Activated naive CD4-positive, alpha-beta T cell treated with anti-CD3 and anti-CD28 coated beads, Interleukin-2, amount 10 ng/mL, durations not matched to agents 7 days and 5 days (primary cell): ENCODE measurements at regions not wholly inside any gene's neighbourhood (a gene's known extent, or its start where the extent isn't known, plus 50 kb on each side); places are given as distances from the start of the nearest gene placed in this dataset.

ENCODE experiments used
- CTCF ChIA-PET: fragments of 350-600 bp; sonication (Branson Sonifier 250); formaldehyde crosslinking; loops from one replicate; lab custom pipeline; 2021; ENCODE audit warnings: antibody characterized with exemption; lab: Charles Lee
- DNase-seq: peaks from one replicate; pipeline ENCODE4 v3.0.0-alpha.2; 2020
- H3K27ac Mint-ChIP-seq: one replicate; pipeline ENCODE4 v1.8.0; 2021; ENCODE audit warnings: mild to moderate bottlenecking, moderate library complexity, mixed read lengths
- H3K27me3 Mint-ChIP-seq: one replicate; pipeline ENCODE4 v1.8.0; 2021; ENCODE audit warnings: mild to moderate bottlenecking, mixed read lengths
- H3K36me3 Mint-ChIP-seq: one replicate; pipeline ENCODE4 v1.8.0; 2021; ENCODE audit warnings: mixed read lengths
- H3K4me1 Mint-ChIP-seq: one replicate; pipeline ENCODE4 v1.8.0; 2021; ENCODE audit warnings: mixed read lengths
- H3K4me3 Mint-ChIP-seq: one replicate; pipeline ENCODE4 v1.8.0; 2021; ENCODE audit warnings: mild to moderate bottlenecking, moderate library complexity, mixed read lengths
- H3K9me3 Mint-ChIP-seq: one replicate; pipeline ENCODE4 v1.8.0; 2021; ENCODE audit warnings: mixed read lengths

DNA sequence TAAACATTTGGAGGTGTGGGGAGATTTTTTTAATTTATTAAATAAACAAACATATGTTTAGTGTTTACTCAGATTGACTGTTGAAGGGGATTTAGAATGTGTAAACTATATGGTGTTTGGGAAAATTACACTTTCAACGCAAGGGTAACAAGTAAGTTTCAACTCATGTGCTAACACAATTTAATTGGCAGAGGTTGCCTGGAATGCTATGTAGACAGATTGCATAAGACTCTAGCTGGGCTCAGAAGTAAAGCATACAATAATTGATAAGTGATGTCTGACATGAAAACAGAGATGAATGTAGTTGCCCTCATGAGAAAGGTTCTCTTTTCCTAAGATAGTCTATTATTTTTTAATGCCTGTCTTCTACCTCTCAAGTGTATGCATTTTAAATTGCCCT, 617.4 kb downstream of the KCTD16 start:
- no peaks in the 10 kb centered on the region for H3K4me1 Mint-ChIP-seq
- no peaks in the 10 kb centered on the region for H3K36me3 Mint-ChIP-seq
- no peaks in the 10 kb centered on the region for H3K27me3 Mint-ChIP-seq
- DNase-seq: no peak
- no peak overlapping the region for H3K4me3 Mint-ChIP-seq
- CTCF ChIA-PET: no interaction called here
- H3K27ac Mint-ChIP-seq: no peak overlapping the region
- peaks cover 9% of the 10 kb centered on the region for H3K9me3 Mint-ChIP-seq

GRCh38 chr5:144779368-144779767, 608.7 kb downstream of the KCTD16 start:
- DNase-seq: no peak
- Mint-ChIP-seq H3K27ac (no peak overlapping the region), H3K36me3 (no peaks in the 10 kb centered on the region), H3K4me1 (no peaks in the 10 kb centered on the region), H3K4me3 (no peak overlapping the region), H3K9me3 (peaks cover 12% of the 10 kb centered on the region), H3K27me3 (no peaks in the 10 kb centered on the region)
- CTCF ChIA-PET: no interaction called here

DNA sequence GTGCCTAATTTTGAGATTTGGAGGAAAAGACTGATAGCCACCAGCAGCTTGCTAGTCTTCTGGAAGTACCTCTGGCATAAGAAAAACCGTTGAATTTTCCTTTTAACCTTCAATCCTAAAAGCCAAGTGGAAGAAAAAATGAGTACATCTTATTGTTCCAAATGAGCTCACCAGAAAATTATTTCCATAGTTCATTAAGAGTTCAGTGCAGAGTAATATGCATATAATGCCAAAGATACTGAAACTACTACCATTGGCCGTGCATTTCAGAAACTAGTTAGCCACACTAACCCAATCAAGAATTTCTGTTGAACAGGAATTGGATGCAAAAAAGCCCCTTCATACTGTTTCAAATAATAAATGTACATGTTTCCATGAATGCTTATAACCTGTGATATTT, 607.9 kb downstream of the KCTD16 start:
- Mint-ChIP-seq H3K4me1 (no peaks in the 10 kb centered on the region), H3K27ac (no peak overlapping the region), H3K36me3 (no peaks in the 10 kb centered on the region), H3K4me3 (no peak overlapping the region), H3K9me3 (peaks cover 10% of the 10 kb centered on the region), H3K27me3 (no peaks in the 10 kb centered on the region)
- no peak for DNase-seq
- CTCF ChIA-PET: no interaction called here

GRCh38 chr5:144774197-144774596, 603.5 kb downstream of the KCTD16 start:
- Mint-ChIP-seq H3K9me3 (peaks cover 10% of the 10 kb centered on the region), H3K36me3 (no peaks in the 10 kb centered on the region), H3K4me3 (no peak overlapping the region), H3K27me3 (no peaks in the 10 kb centered on the region), H3K4me1 (no peaks in the 10 kb centered on the region), H3K27ac (no peak overlapping the region)
- CTCF ChIA-PET: no interaction called here
- DNase-seq: no peak

DNA sequence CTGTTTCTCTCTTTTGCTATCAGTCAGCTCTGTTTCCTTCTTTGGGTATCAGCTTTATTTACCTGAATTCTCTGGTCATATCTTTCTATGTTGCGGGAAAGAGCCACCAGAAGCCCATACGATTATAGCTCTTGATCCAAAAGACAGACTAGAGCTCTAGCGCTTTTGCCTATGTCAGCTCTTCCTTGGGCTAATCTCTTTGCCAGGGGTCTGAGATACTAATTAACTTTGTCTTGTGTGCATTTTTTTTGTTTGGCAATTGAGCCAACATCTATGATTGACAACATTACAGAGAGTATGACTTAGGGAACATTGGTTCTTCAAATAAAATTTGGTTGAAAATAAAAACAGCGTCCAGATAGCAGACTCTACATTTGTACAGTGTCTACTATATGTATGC, 603.0 kb downstream of the KCTD16 start:
- Mint-ChIP-seq H3K9me3 (peaks cover 5% of the 10 kb centered on the region), H3K36me3 (no peaks in the 10 kb centered on the region), H3K27ac (no peak overlapping the region), H3K4me1 (no peaks in the 10 kb centered on the region), H3K4me3 (no peak overlapping the region), H3K27me3 (no peaks in the 10 kb centered on the region)
- CTCF ChIA-PET: no interaction called here
- no peak for DNase-seq

DNA sequence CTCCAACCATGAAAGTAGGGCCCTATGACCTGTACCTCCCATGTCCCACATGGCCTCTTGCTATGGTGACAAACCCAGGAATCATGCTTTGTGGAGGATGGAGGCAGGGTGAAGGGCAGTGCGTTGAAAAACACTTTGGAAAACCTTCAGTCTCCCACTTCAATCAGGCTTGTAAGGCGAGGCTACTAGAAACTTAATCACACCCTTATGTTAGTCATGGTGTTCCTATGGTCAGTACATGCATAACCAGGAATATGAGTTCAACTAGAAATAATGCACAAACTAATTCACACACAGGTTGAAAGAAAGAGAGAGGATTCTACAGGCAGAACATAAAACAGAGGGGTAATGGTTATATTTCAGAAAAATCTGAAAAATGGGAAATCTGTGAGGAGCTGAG, 601.1 kb downstream of the KCTD16 start:
- Mint-ChIP-seq H3K9me3 (peaks cover 3% of the 10 kb centered on the region), H3K27me3 (no peaks in the 10 kb centered on the region), H3K4me3 (no peak overlapping the region), H3K27ac (no peak overlapping the region), H3K4me1 (no peaks in the 10 kb centered on the region), H3K36me3 (no peaks in the 10 kb centered on the region)
- no peak for DNase-seq
- CTCF ChIA-PET: interaction anchor here (1.0 kb wide), 1 partner anchor 867 kb away, joined by 3 read pairs; no protein-coding TSS in a partner anchor

GRCh38 chr5:144742361-144742760, 571.7 kb downstream of the KCTD16 start:
- no peak for DNase-seq
- no peaks in the 10 kb centered on the region for H3K4me1 Mint-ChIP-seq
- no peaks in the 10 kb centered on the region for H3K27me3 Mint-ChIP-seq
- no peak overlapping the region for H3K4me3 Mint-ChIP-seq
- no peaks in the 10 kb centered on the region for H3K36me3 Mint-ChIP-seq
- no peak overlapping the region for H3K27ac Mint-ChIP-seq
- CTCF ChIA-PET: no interaction called here
- H3K9me3 Mint-ChIP-seq: peaks cover 36% of the 10 kb centered on the region

DNA sequence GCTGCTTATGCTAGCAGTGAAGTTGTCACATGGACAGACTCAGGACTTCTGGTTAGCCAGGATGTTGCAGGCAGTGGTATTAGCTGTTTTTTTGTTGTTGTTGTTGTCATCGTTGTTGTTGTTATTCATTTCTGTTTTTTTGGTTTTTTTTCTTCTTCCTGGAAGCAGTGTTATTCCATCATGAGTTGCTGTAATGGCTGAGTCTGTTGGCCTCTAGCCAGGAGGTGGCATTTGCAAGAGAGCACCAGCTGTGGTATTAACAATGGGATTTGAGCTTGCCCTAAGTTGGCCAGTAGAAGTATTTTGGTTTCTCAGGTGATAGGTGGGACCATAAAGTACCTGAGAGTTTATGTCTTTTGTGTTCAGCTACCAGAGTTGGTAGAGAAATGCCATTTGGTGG, 561.1 kb downstream of the KCTD16 start:
- DNase-seq: no peak
- CTCF ChIA-PET: no interaction called here
- Mint-ChIP-seq H3K4me1 (no peaks in the 10 kb centered on the region), H3K27me3 (no peaks in the 10 kb centered on the region), H3K9me3 (peaks cover 21% of the 10 kb centered on the region), H3K4me3 (no peak overlapping the region), H3K27ac (no peak overlapping the region), H3K36me3 (no peaks in the 10 kb centered on the region)

DNA sequence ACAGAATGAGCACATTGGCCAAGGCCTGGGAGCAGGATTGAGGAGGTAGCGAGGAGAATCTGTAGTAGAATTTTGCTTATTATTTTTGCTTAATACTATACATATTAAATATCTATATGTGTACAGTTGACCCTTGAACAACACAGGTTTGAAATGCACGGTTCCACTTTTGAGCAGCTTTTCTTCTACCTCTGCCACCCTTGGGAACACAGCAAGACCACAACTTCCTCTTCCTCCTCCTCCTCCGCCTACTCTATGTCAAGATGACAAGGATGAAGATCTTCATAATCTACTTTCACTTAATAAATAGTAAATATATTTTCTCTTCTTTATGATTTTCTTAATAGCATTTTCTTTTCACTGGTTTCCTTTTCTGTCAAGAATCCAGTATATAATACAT, 541.4 kb downstream of the KCTD16 start:
- Mint-ChIP-seq H3K4me3 (no peak overlapping the region), H3K27me3 (no peaks in the 10 kb centered on the region), H3K27ac (no peak overlapping the region), H3K9me3 (peaks cover 7% of the 10 kb centered on the region), H3K36me3 (no peaks in the 10 kb centered on the region), H3K4me1 (no peaks in the 10 kb centered on the region)
- DNase-seq: no peak
- CTCF ChIA-PET: no interaction called here

DNA sequence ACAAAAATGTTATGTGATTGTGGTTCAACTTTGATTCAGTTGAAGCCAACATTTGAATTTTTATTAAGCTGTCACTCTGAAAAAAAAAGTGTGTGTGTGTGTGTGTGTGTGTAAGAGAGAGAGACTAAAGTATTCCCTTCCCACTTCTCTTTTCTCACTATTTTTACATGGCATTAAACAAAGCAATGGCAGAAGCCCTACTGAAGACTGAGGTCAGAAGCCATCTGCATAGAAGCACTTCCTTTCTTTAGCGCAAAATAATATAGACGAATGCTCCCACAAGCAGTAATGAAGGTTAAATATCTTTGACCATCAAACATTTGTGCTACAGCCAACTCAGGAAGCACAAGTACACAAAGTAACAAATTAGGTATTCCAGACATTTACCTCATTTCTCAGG, 540.5 kb downstream of the KCTD16 start:
- CTCF ChIA-PET: no interaction called here
- DNase-seq: no peak
- H3K36me3 Mint-ChIP-seq: no peaks in the 10 kb centered on the region
- H3K9me3 Mint-ChIP-seq: peaks cover 7% of the 10 kb centered on the region
- no peaks in the 10 kb centered on the region for H3K27me3 Mint-ChIP-seq
- H3K4me3 Mint-ChIP-seq: no peak overlapping the region
- H3K27ac Mint-ChIP-seq: no peak overlapping the region
- H3K4me1 Mint-ChIP-seq: no peaks in the 10 kb centered on the region

DNA sequence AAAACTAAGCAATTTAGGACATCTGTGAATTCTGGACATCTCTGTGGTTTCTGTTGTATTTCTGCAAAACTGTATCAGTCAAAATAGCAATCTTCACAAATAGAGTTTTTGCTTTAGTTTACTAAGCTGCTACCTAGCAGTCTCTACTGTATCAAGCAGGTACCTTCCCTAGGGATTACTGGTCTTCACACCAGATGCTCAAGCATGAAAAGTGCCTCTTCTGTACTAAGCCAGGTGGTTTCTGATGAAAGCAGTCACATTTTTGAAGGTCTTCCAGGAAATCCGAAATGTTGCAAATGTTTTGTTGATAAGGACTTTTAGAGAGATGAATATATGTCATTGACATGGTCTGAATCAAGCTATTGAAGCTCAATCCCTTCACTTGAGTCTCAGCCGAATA, 540.0 kb downstream of the KCTD16 start:
- H3K27ac Mint-ChIP-seq: no peak overlapping the region
- CTCF ChIA-PET: no interaction called here

DNA sequence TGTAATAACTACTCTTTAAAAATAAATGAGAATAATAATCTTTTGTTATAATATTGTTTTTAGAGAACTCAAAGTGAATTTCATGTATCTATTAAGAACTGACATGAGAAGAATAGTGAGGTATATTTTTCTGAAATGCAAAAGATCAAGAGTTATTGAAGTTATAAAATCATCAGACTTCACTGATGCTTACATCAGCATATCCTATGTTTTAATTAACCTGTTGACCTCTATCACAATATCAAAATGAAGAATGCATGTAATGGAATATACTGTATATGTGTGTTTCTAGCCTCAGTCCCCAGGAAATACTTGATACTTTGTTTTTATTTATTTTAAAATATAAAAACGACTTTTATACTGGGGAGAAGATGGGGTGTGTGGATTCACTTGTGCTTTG, 533.1 kb downstream of the KCTD16 start:
- Mint-ChIP-seq H3K9me3 (peaks cover 5% of the 10 kb centered on the region), H3K4me1 (no peaks in the 10 kb centered on the region), H3K4me3 (no peak overlapping the region), H3K27ac (no peak overlapping the region), H3K36me3 (no peaks in the 10 kb centered on the region), H3K27me3 (no peaks in the 10 kb centered on the region)
- CTCF ChIA-PET: no interaction called here
- no peak for DNase-seq

More for the DNA sequence above, 540.0 kb downstream of the KCTD16 start:
- Mint-ChIP-seq H3K9me3 (peaks cover 7% of the 10 kb centered on the region), H3K4me1 (no peaks in the 10 kb centered on the region), H3K4me3 (no peak overlapping the region), H3K27me3 (no peaks in the 10 kb centered on the region), H3K36me3 (no peaks in the 10 kb centered on the region)
- DNase-seq: no peak

GRCh38 chr5:144698484-144698883, 527.8 kb downstream of the KCTD16 start:
- CTCF ChIA-PET: no interaction called here
- no peaks in the 10 kb centered on the region for H3K36me3 Mint-ChIP-seq

GRCh38 chr5:144697847-144698262, 527.2 kb downstream of the KCTD16 start:
- Mint-ChIP-seq H3K4me3 (no peak overlapping the region), H3K9me3 (peaks cover 3% of the 10 kb centered on the region)
- CTCF ChIA-PET: no interaction called here

More at GRCh38 chr5:144698484-144698883, 527.8 kb downstream of the KCTD16 start:
- no peak for DNase-seq
- H3K4me1 Mint-ChIP-seq: no peaks in the 10 kb centered on the region
- peaks cover 5% of the 10 kb centered on the region for H3K9me3 Mint-ChIP-seq
- H3K27ac Mint-ChIP-seq: no peak overlapping the region
- H3K27me3 Mint-ChIP-seq: no peaks in the 10 kb centered on the region
- no peak overlapping the region for H3K4me3 Mint-ChIP-seq

DNA sequence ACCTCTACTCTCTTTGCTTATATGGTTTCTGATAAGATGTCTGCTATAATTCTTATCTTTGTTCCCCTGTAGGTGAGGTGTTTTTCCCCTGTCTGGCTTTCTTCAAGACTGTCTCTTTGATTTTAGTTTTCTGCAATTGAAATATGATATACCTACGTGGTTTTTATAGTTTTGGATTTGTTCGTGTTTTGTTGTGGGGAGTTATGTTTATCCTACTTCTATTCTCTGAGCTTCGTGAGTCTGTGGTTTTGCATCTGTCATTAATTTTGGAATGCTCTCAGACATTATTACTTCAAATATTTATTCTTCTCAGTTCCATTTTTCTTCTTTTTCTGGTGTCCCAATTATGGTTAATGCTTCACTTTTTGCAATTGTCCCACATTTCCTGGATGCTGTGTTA, 521.3 kb downstream of the KCTD16 start:
- CTCF ChIA-PET: no interaction called here
- Mint-ChIP-seq H3K36me3 (no peaks in the 10 kb centered on the region), H3K4me1 (no peaks in the 10 kb centered on the region), H3K27me3 (no peaks in the 10 kb centered on the region), H3K27ac (no peak overlapping the region), H3K9me3 (peaks cover 12% of the 10 kb centered on the region), H3K4me3 (no peak overlapping the region)
- no peak for DNase-seq

More at GRCh38 chr5:144697847-144698262, 527.2 kb downstream of the KCTD16 start:
- no peak overlapping the region for H3K27ac Mint-ChIP-seq
- no peaks in the 10 kb centered on the region for H3K27me3 Mint-ChIP-seq
- DNase-seq: no peak
- H3K36me3 Mint-ChIP-seq: no peaks in the 10 kb centered on the region
- H3K4me1 Mint-ChIP-seq: no peaks in the 10 kb centered on the region

DNA sequence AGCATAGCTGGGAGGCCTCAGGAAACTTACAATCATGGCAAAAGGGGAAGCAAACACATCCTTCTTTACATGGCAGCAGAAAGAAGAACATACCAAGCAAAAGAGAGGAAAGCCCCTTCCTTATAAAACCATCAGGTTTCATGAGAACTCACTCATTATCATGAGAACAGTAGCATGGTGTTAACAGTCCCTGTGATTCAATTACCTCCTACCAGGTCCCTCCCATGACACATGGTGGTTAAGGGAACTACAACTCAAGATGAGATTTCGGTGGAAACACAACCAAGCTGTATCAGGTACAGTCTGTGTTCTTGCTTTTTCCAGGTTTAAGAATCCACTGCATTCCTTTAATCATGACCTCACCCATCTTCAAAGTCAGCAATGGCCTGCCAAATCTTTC, 514.2 kb downstream of the KCTD16 start:
- Mint-ChIP-seq H3K4me1 (no peaks in the 10 kb centered on the region), H3K4me3 (no peak overlapping the region), H3K27ac (no peak overlapping the region), H3K9me3 (peaks cover 16% of the 10 kb centered on the region), H3K36me3 (no peaks in the 10 kb centered on the region), H3K27me3 (no peaks in the 10 kb centered on the region)
- CTCF ChIA-PET: no interaction called here
- DNase-seq: no peak
